Fibroblast of mammary gland (primary cell): ENCODE measurements at regions not wholly inside any gene's neighbourhood (a gene's known extent, or its start where the extent isn't known, plus 50 kb on each side); places are given as distances from the start of the nearest gene placed in this dataset.

Source experiments
- DNase-seq: peaks from one replicate; pipeline ENCODE4 v3.0.0-alpha.2; 2010; ENCODE audit warnings: low read depth
- H3K4me3 ChIP-seq: 2 replicates; pipeline ENCODE4 v1.5.1; 2011; ENCODE audit warnings: low read depth, mild to moderate bottlenecking, low read length, moderate library complexity; ENCODE audit not compliant: control insufficient read depth
- TF ChIP-seq, protein P1 (sequence below): conservative IDR thresholded peaks from 2 replicates; pipeline ENCODE4 v1.5.1; 2011; ENCODE audit warnings: low read depth, low read length, inconsistent platforms; ENCODE audit not compliant: control insufficient read depth, insufficient read depth

DNA sequence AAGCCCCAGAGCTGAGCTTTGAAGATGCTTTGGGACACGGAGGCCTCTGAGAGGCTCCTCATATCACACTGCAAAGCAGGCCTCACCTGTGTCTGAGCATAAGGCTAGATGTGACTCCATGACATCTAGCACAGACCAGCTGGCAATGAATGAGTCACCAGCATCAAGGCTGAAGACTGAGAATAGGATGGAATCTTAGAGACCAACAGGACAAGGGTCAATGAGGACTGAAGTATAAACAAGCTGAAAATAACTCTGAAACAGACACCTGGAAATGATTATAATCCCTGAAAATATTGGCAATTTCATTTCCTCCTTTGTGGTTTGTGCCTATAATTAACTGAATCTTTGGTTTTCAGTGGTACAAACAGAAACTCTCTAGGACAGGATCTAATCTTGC, 87.1 kb upstream of the PRPS1 start:
- DNase-seq, result peak; percentile 47
- TF ChIP-seq, protein P1, sequence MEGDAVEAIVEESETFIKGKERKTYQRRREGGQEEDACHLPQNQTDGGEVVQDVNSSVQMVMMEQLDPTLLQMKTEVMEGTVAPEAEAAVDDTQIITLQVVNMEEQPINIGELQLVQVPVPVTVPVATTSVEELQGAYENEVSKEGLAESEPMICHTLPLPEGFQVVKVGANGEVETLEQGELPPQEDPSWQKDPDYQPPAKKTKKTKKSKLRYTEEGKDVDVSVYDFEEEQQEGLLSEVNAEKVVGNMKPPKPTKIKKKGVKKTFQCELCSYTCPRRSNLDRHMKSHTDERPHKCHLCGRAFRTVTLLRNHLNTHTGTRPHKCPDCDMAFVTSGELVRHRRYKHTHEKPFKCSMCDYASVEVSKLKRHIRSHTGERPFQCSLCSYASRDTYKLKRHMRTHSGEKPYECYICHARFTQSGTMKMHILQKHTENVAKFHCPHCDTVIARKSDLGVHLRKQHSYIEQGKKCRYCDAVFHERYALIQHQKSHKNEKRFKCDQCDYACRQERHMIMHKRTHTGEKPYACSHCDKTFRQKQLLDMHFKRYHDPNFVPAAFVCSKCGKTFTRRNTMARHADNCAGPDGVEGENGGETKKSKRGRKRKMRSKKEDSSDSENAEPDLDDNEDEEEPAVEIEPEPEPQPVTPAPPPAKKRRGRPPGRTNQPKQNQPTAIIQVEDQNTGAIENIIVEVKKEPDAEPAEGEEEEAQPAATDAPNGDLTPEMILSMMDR, result no peak
- no peak overlapping the region for H3K4me3 ChIP-seq

DNA sequence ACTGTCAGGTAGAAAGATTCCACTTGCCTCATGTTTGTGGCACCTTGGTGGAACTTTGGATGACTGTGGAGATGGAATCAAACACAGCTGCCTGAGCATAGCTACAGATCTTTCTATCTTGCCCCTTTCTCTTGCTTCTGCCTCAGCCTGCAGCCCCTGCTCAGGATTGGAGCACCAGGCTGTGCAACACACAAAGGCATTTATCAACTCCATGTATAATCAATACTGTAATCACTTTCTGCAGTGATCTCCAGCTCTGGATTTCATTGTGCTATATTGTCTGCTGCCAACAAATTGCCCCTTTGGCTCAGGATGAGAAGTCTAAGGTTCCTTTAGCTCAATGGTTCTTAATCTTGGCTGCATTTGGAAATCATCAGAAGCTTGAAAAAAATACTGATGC, 86.3 kb upstream of the PRPS1 start:
- H3K4me3 ChIP-seq, result no peak overlapping the region
- TF ChIP-seq, protein P1, result no peak

DNA sequence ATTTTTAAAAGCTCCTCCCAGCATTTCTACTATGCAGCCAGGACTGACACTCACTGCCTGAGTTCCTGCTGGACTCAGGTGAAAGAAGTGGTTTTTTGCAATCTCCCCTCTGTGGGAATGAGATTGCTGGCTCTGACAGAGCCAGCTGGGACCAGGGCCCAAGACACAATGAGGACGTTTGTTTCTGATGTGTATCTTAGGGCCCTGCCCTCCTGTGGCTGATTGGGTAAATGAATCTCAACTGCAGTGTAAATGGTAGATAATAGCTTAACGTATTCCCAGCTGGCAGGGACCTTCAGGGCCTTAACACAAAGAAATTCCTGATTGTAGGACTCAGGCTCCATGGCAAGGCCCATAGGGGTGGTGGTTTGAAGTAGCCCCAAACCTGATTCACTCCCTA, 85.8 kb upstream of the PRPS1 start:
- peak; percentile 18 for DNase-seq
- TF ChIP-seq, protein P1, result peak; percentile 17
- no peak overlapping the region for H3K4me3 ChIP-seq

More for the DNA sequence above, 86.3 kb upstream of the PRPS1 start:
- DNase-seq, result no peak

DNA sequence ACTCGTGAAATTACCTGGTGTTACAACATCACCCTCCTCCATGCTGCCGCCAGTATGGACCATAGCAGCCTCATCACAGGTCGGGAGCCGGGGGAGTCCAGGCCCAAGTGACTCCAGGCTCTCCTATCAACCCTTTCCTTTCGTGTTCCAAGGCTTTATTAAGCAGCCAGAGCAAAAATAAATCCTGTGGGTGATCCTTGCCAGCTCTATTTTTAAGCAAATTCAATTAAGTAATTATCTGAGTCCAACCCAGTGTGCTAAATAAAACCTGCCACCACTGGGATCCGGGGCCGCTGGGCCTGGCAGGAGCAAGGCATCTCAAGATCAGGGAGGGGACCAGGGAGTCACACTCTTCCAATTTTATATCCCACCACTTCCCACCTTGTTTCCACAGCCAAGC, 80.7 kb upstream of the PRPS1 start:
- DNase-seq, result no peak
- TF ChIP-seq, protein P1, result no peak
- H3K4me3 ChIP-seq, result no peak overlapping the region

DNA sequence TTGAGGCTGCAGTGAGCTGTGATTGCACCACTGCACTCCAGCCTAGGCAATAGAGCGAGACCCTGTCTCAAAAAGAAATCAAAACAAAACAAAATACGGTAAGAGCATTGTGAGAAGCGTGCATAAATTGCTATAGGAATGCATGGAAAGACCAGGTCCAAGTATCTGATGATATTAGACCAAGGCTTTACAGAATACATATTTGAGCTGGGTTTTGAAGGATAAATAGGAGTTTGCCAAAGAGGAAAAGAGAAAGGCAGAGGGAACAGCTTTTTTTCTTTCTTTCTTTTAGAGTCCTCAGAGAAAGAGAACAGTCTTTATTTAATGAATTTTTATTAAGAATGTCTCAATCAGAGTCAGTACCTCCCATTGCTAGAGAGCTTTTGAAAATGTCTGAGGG, 79.5 kb upstream of the PRPS1 start:
- H3K4me3 ChIP-seq, result no peak overlapping the region
- no peak for DNase-seq
- TF ChIP-seq, protein P1, result no peak

DNA sequence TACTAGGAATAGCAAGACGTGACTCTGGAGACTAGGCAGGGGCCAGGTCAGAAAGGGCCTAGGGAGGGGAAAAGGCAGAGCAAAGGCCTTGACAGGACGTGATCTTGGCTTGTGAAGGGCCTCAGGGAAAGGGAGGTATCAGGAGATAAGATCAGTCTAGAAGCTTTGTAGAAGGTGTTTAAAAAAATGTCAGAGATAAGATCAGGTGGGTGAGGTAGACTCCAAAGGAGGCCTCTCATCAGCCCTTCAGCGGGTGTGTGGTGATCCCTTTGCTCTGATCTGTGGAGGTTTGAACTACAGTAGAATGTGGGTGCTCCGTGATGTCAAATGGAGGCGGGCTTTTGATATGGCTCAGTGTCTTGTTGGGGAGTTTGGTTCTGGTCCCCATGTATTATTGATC, 78.8 kb upstream of the PRPS1 start:
- H3K4me3 ChIP-seq, result no peak overlapping the region
- no peak for DNase-seq
- TF ChIP-seq, protein P1, result no peak

DNA sequence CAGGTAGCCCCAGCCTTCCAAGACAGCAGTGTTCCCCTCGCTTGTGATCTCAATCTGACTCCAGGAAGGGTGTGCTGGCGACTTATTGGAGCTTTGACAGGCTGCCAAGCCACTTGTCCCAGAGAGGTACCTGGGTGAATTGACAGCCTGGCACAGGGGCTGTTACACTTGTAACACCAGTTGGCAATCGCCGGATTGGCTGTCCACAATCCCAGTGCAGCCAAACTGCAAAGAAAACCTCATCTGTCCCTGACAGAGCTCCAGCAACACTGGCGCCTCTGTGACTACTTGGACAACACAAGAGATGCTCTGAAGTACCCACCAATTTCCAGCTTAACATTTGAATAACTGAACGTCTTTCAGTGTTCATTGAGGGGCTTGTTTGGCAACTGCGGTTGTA, 76.8 kb upstream of the PRPS1 start:
- H3K4me3 ChIP-seq, result no peak overlapping the region
- TF ChIP-seq, protein P1, result no peak
- DNase-seq, result no peak
